Esophagus muscularis mucosa (tissue), 4 donors: ENCODE measurements at regions not wholly inside any gene's neighbourhood (a gene's known extent, or its start where the extent isn't known, plus 50 kb on each side); places are given as distances from the start of the nearest gene placed in this dataset.

ENCODE experiments used
- CTCF ChIP-seq, 3 experiments: fragments of 200-600 bp in 2 of 3; fragments of 450-650 bp in 1 of 3; sonication (generic) in 2 of 3; IDR thresholded peaks; one replicate each; pipeline ENCODE4 v1.5.1; 2017 to 2019; ENCODE audit warnings: antibody characterized with exemption in 3 of 3, mild to moderate bottlenecking in 2 of 3, moderate library complexity in 1 of 3
- EP300 ChIP-seq: sonication (generic); formaldehyde crosslinking; IDR thresholded peaks from one replicate; pipeline ENCODE4 v1.6.1; 2017; ENCODE audit warnings: antibody characterized with exemption
- POLR2A ChIP-seq: fragments of 450-650 bp; IDR thresholded peaks from one replicate; pipeline ENCODE4 v1.6.1; 2017; ENCODE audit warnings: antibody characterized with exemption, moderate library complexity, mild to moderate bottlenecking, low read depth
- POLR2AphosphoS5 ChIP-seq, 2 donors: sonication (generic); formaldehyde crosslinking; IDR thresholded peaks; one replicate each; pipeline ENCODE4 v1.6.1; 2017; ENCODE audit warnings: antibody characterized with exemption in 2 of 2

GRCh38 chr13:89455741-89456140 is 1784.6 kb downstream of the SLITRK5 start:
- no peak for TF ChIP-seq POLR2A
- TF ChIP-seq POLR2AphosphoS5 (IDR thresholded peaks at IDR 0.05): no peak
- no peak for TF ChIP-seq CTCF (IDR thresholded peaks at IDR 0.05)
- TF ChIP-seq EP300: no peak
